Uterus (tissue), 3 donors: ENCODE measurements at regions not wholly inside any gene's neighbourhood (a gene's known extent, or its start where the extent isn't known, plus 50 kb on each side); places are given as distances from the start of the nearest gene placed in this dataset.

Source experiments
- DNase-seq, 2 donors: peaks; one replicate each; pipeline ENCODE4 v3.0.0-alpha.2; 2019 to 2020
- H3K27ac ChIP-seq, 2 donors: fragments of 200-600 bp; sonication (generic); 1 replicate in 1 of 2; 2 replicates in 1 of 2; pipeline ENCODE4 v1.5.1; 2016 to 2018
- H3K27me3 ChIP-seq, 2 donors: fragments of 200-600 bp; sonication (generic); one replicate each; pipeline ENCODE4 v1.5.1; 2018 to 2019; ENCODE audit warnings: control low read depth in 1 of 2
- H3K36me3 ChIP-seq, 2 donors: fragments of 200-600 bp; sonication (generic); one replicate each; pipeline ENCODE4 v1.5.1; 2019; ENCODE audit warnings: control low read depth in 1 of 2
- H3K4me1 ChIP-seq, 2 donors: fragments of 200-600 bp; sonication (generic); one replicate each; pipeline ENCODE4 v1.5.1; 2018 to 2019; ENCODE audit warnings: control low read depth in 1 of 2
- H3K4me3 ChIP-seq, 2 donors: fragments of 200-600 bp; sonication (generic); 1 replicate in 1 of 2; 2 replicates in 1 of 2; pipeline ENCODE4 v1.5.1; 2018 to 2019; ENCODE audit warnings: mild to moderate bottlenecking in 1 of 2
- H3K9me3 ChIP-seq, 2 donors: fragments of 200-600 bp; sonication (generic); one replicate each; pipeline ENCODE4 v1.5.1; 2019; ENCODE audit warnings: control low read depth in 1 of 2
- CTCF ChIP-seq, 4 experiments: fragments of 200-600 bp in 2 of 4; fragments of 450-650 bp in 2 of 4; sonication (generic) in 2 of 4; IDR thresholded peaks; one replicate each; pipeline ENCODE4 v1.5.1; 2016 to 2019; ENCODE audit warnings: antibody characterized with exemption in 4 of 4, mild to moderate bottlenecking in 2 of 4, moderate library complexity in 1 of 4
- POLR2A ChIP-seq, 2 donors: fragments of 450-650 bp; IDR thresholded peaks; one replicate each; pipeline ENCODE4 v1.6.1; 2016; ENCODE audit warnings: antibody characterized with exemption in 2 of 2, mild to moderate bottlenecking in 1 of 2, moderate library complexity in 1 of 2
- intact Hi-C: fragments of 100-400 bp; cut with DNase I; formaldehyde crosslinking; loops from one replicate; pipeline ENCODE4 v1.15.1; 2023; ENCODE audit warnings: low total_unique reads
- donor health status: DM: yes; HTN: yes; CAD: no.

- Histone ChIP-seq H3K36me3 (no peaks in the 10 kb centered on the region), H3K9me3 (no peaks in the 10 kb centered on the region), H3K27me3 (no peaks in the 10 kb centered on the region), H3K27ac (no peak overlapping the region), H3K4me3 (no peak overlapping the region), H3K4me1 (no peaks in the 10 kb centered on the region)
- TF ChIP-seq CTCF (IDR thresholded peaks at IDR 0.05) (no peak), POLR2A (IDR thresholded peaks at IDR 0.05) (no peak)
- intact Hi-C loops, result no loop called here
- no peak for DNase-seq
Measured at GRCh38 chr16:50446861-50447260, 78.1 kb upstream of the BRD7 start.

- Histone ChIP-seq H3K9me3 (no peaks in the 10 kb centered on the region), H3K36me3 (no peaks in the 10 kb centered on the region)
- TF ChIP-seq POLR2A (IDR thresholded peaks at IDR 0.05) (no peak), CTCF (IDR thresholded peaks at IDR 0.05) (no peak)
Measured at GRCh38 chr16:50445621-50446555, 77.1 kb upstream of the BRD7 start.

GRCh38 chr16:50444526-50444925, 75.7 kb upstream of the BRD7 start:
- intact Hi-C loops, result no loop called here
- no peaks in the 10 kb centered on the region for H3K9me3 ChIP-seq
- no peak for TF ChIP-seq CTCF (IDR thresholded peaks at IDR 0.05)
- TF ChIP-seq POLR2A (IDR thresholded peaks at IDR 0.05), result no peak
- no peaks in the 10 kb centered on the region for H3K4me1 ChIP-seq
- H3K27ac ChIP-seq, result no peak overlapping the region
- H3K4me3 ChIP-seq, result no peak overlapping the region
- DNase-seq, result no peak
- H3K36me3 ChIP-seq, result no peaks in the 10 kb centered on the region
- H3K27me3 ChIP-seq, result no peaks in the 10 kb centered on the region

More at GRCh38 chr16:50445621-50446555, 77.1 kb upstream of the BRD7 start:
- H3K4me1 ChIP-seq, result no peaks in the 10 kb centered on the region
- no peak for DNase-seq
- H3K27ac ChIP-seq, result no peak overlapping the region
- H3K4me3 ChIP-seq, result no peak overlapping the region
- no peaks in the 10 kb centered on the region for H3K27me3 ChIP-seq
- intact Hi-C loops, result no loop called here

GRCh38 chr16:50442221-50442620, 73.4 kb upstream of the BRD7 start:
- Histone ChIP-seq H3K27me3 (no peaks in the 10 kb centered on the region), H3K27ac (no peak overlapping the region), H3K9me3 (peaks cover 0 to 3% of the 10 kb centered on the region in 2 donors), H3K4me3 (no peak overlapping the region), H3K4me1 (no peaks in the 10 kb centered on the region), H3K36me3 (no peaks in the 10 kb centered on the region)
- DNase-seq, result no peak
- intact Hi-C loops, result no loop called here
- TF ChIP-seq POLR2A (IDR thresholded peaks at IDR 0.05) (no peak), CTCF (IDR thresholded peaks at IDR 0.05) (no peak)

- Histone ChIP-seq H3K36me3 (no peaks in the 10 kb centered on the region), H3K27me3 (no peaks in the 10 kb centered on the region), H3K9me3 (peaks cover 0 to 3% of the 10 kb centered on the region in 2 donors), H3K27ac (no peak overlapping the region), H3K4me1 (no peaks in the 10 kb centered on the region), H3K4me3 (no peak overlapping the region)
- no peak for TF ChIP-seq POLR2A (IDR thresholded peaks at IDR 0.05)
- no peak for TF ChIP-seq CTCF (IDR thresholded peaks at IDR 0.05)
- no peak for DNase-seq
- intact Hi-C loops, result no loop called here
Measured at GRCh38 chr16:50441486-50442157, 72.8 kb upstream of the BRD7 start.
